ENCODE measurements at regions not wholly inside any gene's neighbourhood (a gene's known extent, or its start where the extent isn't known, plus 50 kb on each side); places are given as distances from the start of the nearest gene placed in this dataset.

DNA sequence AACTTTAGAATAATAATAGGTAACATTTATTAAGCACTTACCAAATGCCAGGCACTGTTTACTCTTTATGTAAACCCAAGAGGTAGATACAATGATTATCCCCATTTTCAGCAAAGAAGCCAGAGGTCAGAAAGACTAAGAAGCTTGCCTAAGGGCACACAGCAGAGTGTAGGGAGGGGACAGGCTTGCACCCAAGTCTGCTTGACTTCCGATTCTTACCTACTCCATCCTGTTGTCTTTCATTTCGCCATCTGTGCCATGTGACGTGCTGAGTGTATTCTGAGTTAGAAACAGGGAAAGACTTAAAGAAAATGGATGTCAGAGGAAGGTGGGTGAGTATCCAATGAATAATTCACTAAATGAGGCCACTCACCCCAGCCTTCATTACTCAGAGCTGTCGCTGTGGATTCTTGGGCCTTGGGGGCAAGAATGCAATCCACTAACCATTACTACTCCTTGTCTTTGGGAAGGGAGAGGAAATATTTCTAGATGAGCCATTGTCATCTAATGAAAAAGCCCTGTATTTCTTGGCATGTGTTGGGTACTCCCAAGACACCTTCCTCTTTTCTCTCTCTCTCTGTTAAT is 76.4 kb upstream of the BCL11A start:
- Histone ChIP-seq H3K4ac (ENCODE audit: low read depth, low read length) (no peak overlapping the region), H3K27ac (ENCODE audit: insufficient read length, low read depth, low read length) (no peak overlapping the region), H3K79me1 (ENCODE audit: insufficient read depth, low read depth, low read length, poor library complexity, severe bottlenecking) (no peaks in the 10 kb centered on the region), H3K9ac (ENCODE audit: extremely low read depth, insufficient read length, low read length) (no peak overlapping the region), H4K8ac (replicated peaks; ENCODE audit: insufficient read length, low read depth, low read length) (no peak overlapping the region), H2AK5ac (ENCODE audit: insufficient read length, low read length) (no peak overlapping the region), H3K23me2 (ENCODE audit: insufficient read length, low read depth, low read length, poor library complexity, severe bottlenecking) (no peaks in the 10 kb centered on the region), H3K79me2 (ENCODE audit: insufficient read depth, low read length) (no peaks in the 10 kb centered on the region), H4K20me1 (ENCODE audit: control insufficient read depth, insufficient read depth, insufficient read length) (no peaks in the 10 kb centered on the region), H3K56ac (ENCODE audit: insufficient read length, low read depth, low read length) (no peak overlapping the region), H2BK120ac (ENCODE audit: low read depth, low read length, poor library complexity, severe bottlenecking) (no peak overlapping the region), H3K23ac (ENCODE audit: insufficient read length, low read depth, low read length) (no peak overlapping the region), H3T11ph (ENCODE audit: low read length) (no peak overlapping the region), H3K9me3 (ENCODE audit: control insufficient read depth, low read depth, low read length) (no peaks in the 10 kb centered on the region), H4K91ac (ENCODE audit: insufficient read length, low read depth, low read length) (no peak overlapping the region), H3K14ac (ENCODE audit: insufficient read depth, low read length) (no peak overlapping the region), H3K4me2 (ENCODE audit: insufficient read depth, insufficient read length, low read length) (no peak overlapping the region), H3K4me1 (ENCODE audit: insufficient read depth, low read length) (no peaks in the 10 kb centered on the region; the same call in 1 of the 2 replicates), H3K18ac (ENCODE audit: insufficient read length, low read depth, low read length) (no peak overlapping the region), H2BK20ac (ENCODE audit: low read depth, low read length, poor library complexity, severe bottlenecking) (no peak overlapping the region), H3K27me3 (ENCODE audit: insufficient read depth, low read length) (no peaks in the 10 kb centered on the region), H2AFZ (ENCODE audit: low read length) (no peak overlapping the region), H2BK12ac (ENCODE audit: insufficient read length, low read depth, low read length) (no peak overlapping the region), H2BK15ac (ENCODE audit: low read depth, low read length) (no peak overlapping the region), H2BK5ac (ENCODE audit: insufficient read length, low read length) (no peak overlapping the region), H4K5ac (ENCODE audit: insufficient read length, low read depth, low read length) (no peak overlapping the region)
- no peak overlapping the region for H3K27ac Mint-ChIP-seq
- TF ChIP-seq, protein P1, sequence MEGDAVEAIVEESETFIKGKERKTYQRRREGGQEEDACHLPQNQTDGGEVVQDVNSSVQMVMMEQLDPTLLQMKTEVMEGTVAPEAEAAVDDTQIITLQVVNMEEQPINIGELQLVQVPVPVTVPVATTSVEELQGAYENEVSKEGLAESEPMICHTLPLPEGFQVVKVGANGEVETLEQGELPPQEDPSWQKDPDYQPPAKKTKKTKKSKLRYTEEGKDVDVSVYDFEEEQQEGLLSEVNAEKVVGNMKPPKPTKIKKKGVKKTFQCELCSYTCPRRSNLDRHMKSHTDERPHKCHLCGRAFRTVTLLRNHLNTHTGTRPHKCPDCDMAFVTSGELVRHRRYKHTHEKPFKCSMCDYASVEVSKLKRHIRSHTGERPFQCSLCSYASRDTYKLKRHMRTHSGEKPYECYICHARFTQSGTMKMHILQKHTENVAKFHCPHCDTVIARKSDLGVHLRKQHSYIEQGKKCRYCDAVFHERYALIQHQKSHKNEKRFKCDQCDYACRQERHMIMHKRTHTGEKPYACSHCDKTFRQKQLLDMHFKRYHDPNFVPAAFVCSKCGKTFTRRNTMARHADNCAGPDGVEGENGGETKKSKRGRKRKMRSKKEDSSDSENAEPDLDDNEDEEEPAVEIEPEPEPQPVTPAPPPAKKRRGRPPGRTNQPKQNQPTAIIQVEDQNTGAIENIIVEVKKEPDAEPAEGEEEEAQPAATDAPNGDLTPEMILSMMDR (conservative IDR thresholded peaks at IDR 0.05): no peak
- no peaks in the 10 kb centered on the region for H3K9me3 Mint-ChIP-seq
- DNase-seq: no peak
- WGBS (ENCODE audit: extremely low coverage, insufficient read length, low lambda C conversion rate): no CpG with 5 or more reads among the region's 4 CpGs
- peaks cover 19 to 25% of the 10 kb centered on the region in 2 experiments for H3K4me1 Mint-ChIP-seq
- H3K36me3 Mint-ChIP-seq (ENCODE audit: insufficient read depth in 1 of 3, low read depth in 3 of 3): no peaks in the 10 kb centered on the region
- H3K27me3 Mint-ChIP-seq (ENCODE audit: low read depth): peaks cover 10% of the 10 kb centered on the region
- no peak overlapping the region for H3K4me3 Mint-ChIP-seq

All from H9 (cell line).